IPS-18c (cell line): ENCODE measurements at regions not wholly inside any gene's neighbourhood (a gene's known extent, or its start where the extent isn't known, plus 50 kb on each side); places are given as distances from the start of the nearest gene placed in this dataset.

Experiments
- H3K4me3 ChIP-seq: 2 replicates; pipeline ENCODE4 v1.7.0; 2013; ENCODE audit warnings: low read depth, mild to moderate bottlenecking, low read length, moderate library complexity; ENCODE audit not compliant: insufficient read depth
- H3K9me3 ChIP-seq: one replicate; pipeline ENCODE4 v1.6.1; 2013; ENCODE audit warnings: mild to moderate bottlenecking, low read length, moderate library complexity; ENCODE audit not compliant: control insufficient read depth, insufficient read depth

- H3K4me3 ChIP-seq, result no peak overlapping the region
- no peaks in the 10 kb centered on the region for H3K9me3 ChIP-seq
These were observed 148.0 kb upstream of the SPACA1 start for GRCh38 chr6:87899499-87900147.

DNA sequence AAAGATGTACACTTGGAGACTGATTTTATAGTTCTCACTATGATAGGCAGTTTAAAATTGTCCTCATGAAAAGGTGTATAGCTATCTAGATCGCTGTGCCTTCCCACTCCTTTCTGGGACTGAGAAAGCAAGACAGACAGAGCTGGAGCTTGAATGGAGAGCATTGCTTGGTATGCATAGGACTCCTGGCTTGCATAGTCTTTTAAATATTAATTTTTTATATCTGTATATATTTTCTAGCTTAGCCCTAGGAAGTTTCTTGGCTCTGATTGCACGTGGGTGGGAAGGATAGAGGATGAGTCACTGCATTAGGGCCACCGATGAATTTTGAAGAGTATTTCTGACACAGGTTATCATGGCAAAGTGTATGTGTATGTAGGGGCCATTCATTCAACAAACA lies 150.0 kb upstream of the SPACA1 start:
- H3K4me3 ChIP-seq, result no peak overlapping the region

DNA sequence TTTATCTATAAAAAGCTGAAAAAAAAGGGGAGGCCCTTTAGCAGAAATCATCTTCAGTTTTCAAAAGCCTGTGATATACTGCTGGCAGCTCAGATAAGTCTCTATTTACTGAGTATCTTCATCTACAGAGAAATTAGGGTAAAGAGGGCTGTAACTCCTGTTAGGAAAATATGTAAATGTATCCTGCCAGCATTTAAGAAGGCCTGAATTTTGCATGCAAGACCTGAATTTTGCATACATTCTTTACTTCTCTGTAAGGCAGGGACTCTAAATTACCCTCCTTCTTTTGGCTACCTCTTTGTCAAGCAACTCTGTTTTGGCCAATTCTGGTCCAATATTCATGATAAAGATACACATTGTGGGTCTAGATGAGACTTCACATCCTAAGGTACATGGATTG lies 150.6 kb upstream of the SPACA1 start:
- H3K4me3 ChIP-seq, result no peak overlapping the region
- no peaks in the 10 kb centered on the region for H3K9me3 ChIP-seq

More for the DNA sequence above, 150.0 kb upstream of the SPACA1 start:
- H3K9me3 ChIP-seq, result no peaks in the 10 kb centered on the region

- peaks cover 2% of the 10 kb centered on the region for H3K9me3 ChIP-seq
- H3K4me3 ChIP-seq, result no peak overlapping the region
These were observed 160.4 kb upstream of the SPACA1 start for GRCh38 chr6:87887266-87887665.

- peaks cover 2% of the 10 kb centered on the region for H3K9me3 ChIP-seq
- H3K4me3 ChIP-seq, result no peak overlapping the region
These were observed 163.4 kb upstream of the SPACA1 start for GRCh38 chr6:87884203-87884602.

DNA sequence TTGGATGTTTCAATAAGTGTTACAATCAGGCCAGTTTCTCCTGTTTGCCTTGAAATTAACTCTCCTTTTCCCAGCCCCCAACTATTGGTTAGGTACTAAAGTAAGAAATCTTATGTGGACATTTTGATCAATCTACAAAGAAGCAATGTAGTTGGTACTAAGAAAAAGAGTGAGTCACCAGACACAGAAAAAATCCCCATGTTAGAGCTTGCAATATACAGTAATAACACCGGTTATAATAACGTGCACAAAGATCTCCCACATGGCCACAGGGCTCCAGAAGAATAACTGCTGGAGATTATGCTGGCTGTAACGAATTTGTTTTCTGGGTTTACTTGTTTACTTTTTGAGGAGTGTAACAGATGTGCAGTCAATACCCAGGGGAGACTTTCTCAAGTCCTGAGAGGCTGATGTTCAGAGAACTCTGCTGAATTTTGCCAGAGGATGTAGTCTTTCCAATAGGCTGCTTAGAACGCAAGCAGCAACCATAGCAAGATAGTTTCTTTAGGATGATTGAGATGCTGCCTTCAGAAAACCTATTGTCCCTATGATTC lies 166.2 kb upstream of the SPACA1 start:
- peaks cover 2% of the 10 kb centered on the region for H3K9me3 ChIP-seq
- H3K4me3 ChIP-seq, result no peak overlapping the region

DNA sequence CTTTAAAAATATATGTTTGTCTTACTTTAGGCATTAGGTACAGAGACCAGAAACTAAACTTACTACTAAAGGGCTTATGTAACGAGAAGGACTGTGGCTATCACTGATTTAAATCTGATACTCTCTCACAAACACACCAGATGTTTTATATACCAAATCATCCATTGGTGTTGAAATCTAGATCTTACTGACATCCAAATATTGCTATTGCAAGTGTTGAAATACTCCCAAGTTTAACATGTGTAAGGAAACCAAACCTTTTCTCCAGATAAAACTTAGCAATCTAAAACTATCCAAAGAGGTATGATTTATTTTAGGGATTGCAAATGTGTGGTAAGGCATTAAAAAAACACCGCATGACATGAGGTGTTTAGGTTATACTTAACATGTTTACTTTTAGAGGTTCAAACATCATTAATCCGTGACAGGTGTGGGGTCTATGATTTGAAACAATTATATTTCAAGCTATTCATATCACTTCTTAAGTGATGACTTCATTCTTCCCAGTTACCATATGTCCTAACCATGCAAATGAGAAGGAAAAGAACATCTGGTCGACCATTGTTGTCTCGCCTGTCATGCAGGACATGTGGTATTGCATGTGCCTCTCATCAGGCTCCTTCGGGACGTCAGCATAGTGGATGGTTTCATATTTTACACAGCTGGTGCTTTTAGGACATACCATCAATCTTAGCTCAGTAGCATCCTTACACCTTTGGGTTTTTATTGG lies 168.3 kb upstream of the SPACA1 start:
- peaks cover 2% of the 10 kb centered on the region for H3K9me3 ChIP-seq
- H3K4me3 ChIP-seq, result no peak overlapping the region

GRCh38 chr6:87875781-87876180 lies 171.9 kb upstream of the SPACA1 start:
- Histone ChIP-seq H3K4me3 (no peak overlapping the region), H3K9me3 (peaks cover 2% of the 10 kb centered on the region)

DNA sequence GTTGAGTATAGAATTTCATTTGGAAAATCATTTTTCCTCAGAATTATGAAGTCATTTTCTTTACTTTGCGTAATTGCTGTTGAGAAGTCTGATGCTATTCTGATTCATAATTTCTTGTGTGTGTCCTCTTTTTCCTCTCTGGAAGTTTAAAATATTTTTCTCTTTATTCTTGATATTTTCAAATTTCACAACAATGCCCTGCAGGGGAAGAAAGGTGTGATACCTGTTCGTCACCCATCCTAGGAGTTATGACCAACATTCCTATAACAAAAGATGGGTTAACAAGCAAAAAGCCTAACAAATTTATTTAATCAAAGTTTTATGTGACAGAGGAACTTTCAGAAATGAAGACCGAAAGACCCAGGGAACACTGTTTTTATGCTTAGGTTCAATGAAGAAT lies 171.5 kb upstream of the AKIRIN2 start:
- peaks cover 2% of the 10 kb centered on the region for H3K9me3 ChIP-seq
- H3K4me3 ChIP-seq, result no peak overlapping the region

DNA sequence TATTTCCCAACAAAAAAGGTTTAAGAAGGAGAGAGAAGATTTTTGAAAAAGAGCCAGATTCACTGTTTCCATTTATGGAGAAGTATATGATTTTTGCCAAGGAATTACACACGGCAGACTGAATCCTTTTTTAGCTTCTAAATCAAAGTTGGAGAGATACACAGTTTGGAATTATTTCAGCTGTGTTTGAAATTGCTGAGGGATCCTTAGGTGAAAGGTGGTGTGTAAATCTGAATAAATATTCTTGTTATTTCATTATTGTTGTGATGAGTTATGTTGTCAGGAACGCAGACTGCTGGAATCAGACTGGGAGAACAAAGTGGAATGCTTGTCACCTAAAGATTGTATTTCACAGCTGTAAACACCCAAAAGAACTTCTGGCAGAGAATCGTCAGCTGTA lies 168.5 kb upstream of the AKIRIN2 start:
- no peak overlapping the region for H3K4me3 ChIP-seq

GRCh38 chr6:87869064-87869905 lies 167.3 kb upstream of the AKIRIN2 start:
- Histone ChIP-seq H3K9me3 (peaks cover 2% of the 10 kb centered on the region), H3K4me3 (no peak overlapping the region)

More for the DNA sequence above, 168.5 kb upstream of the AKIRIN2 start:
- H3K9me3 ChIP-seq, result peaks cover 2% of the 10 kb centered on the region

GRCh38 chr6:87860902-87861301 lies 158.9 kb upstream of the AKIRIN2 start:
- Histone ChIP-seq H3K9me3 (peaks cover 2% of the 10 kb centered on the region), H3K4me3 (no peak overlapping the region)

DNA sequence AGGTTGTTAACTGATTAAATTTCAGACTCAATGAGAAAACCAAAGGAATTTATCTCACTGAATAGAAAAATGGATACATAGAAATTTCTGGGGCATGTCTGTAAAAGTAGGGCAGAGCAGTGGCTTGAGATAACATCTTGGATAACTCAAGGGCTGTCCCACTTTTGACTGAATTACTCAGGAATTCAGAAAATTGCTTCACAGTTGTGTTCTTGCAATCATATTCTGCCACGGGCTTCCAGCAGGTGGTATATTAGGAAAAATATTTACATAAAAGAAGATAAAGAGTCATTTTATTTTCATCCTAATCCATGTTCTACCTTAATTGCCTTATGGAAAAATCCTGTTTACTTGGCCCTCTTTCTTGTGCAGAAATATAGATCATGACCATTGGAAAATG lies 156.4 kb upstream of the AKIRIN2 start:
- Histone ChIP-seq H3K4me3 (no peak overlapping the region), H3K9me3 (peaks cover 2% of the 10 kb centered on the region)

- H3K4me3 ChIP-seq, result no peak overlapping the region
- no peaks in the 10 kb centered on the region for H3K9me3 ChIP-seq
These were observed 149.8 kb upstream of the AKIRIN2 start for GRCh38 chr6:87851674-87852299.

DNA sequence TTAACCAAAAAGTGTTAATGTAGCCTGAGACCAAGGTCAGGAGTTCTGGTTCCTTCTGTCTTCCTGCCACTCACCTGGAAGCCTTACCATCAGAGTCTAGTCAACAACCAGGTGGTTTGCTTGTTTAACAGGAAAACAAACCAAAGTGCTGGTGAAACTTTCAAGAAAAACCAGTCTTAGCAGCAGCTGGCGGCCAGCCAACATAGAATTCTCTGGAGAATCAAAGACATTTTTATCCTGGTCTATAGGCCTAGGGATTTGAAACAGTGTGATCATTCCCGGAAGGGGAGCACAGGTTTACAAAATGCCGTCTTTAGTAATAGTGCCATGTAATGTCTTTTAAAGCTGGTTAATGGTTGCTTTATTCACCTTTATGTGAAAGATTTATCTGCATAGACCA lies 146.6 kb upstream of the AKIRIN2 start:
- Histone ChIP-seq H3K4me3 (no peak overlapping the region), H3K9me3 (no peaks in the 10 kb centered on the region)

DNA sequence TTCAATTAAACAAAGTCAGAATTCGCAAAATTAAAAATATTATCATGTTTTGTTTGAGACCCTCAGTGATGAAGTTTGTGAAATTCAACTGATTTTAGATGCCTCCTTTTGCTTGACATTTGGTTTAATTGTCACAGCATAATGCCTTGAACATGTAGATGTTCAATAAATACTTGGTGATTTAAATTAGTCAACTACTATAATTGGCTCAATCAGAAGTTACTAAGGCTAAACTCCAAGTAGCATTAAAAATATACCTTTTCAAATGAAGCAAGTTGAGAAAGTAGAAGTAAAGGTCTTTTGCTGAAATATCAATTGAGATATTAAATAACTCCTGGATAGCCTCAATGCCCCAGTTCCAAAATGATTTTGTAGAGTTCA lies 145.8 kb upstream of the AKIRIN2 start:
- H3K4me3 ChIP-seq, result no peak overlapping the region
- no peaks in the 10 kb centered on the region for H3K9me3 ChIP-seq

GRCh38 chr6:87847135-87847829 lies 145.2 kb upstream of the AKIRIN2 start:
- Histone ChIP-seq H3K4me3 (no peak overlapping the region), H3K9me3 (no peaks in the 10 kb centered on the region)
